PC-9 (cell line): ENCODE measurements at regions not wholly inside any gene's neighbourhood (a gene's known extent, or its start where the extent isn't known, plus 50 kb on each side); places are given as distances from the start of the nearest gene placed in this dataset.

ENCODE experiments used
- BruUV-seq: library from RNA; stranded (reverse); fragments of 400-500 nt; replicated peaks from 2 replicates; lab custom pipeline; 2021; lab: Mats Ljungman, UMichigan
- CTCF ChIA-PET: fragments of 300-600 bp; sonication (Branson Sonifier 250); formaldehyde crosslinking; loops from one replicate; lab custom pipeline; 2022; ENCODE audit warnings: antibody characterized with exemption; lab: Charles Lee
- POLR2A ChIA-PET: fragments of 300-600 bp; sonication (Branson Sonifier 250); formaldehyde crosslinking; loops from one replicate; lab custom pipeline; 2022; ENCODE audit warnings: antibody characterized with exemption; ENCODE audit not compliant: unreplicated experiment; lab: Charles Lee
- DNase-seq, 2 experiments: peaks; one replicate each; pipeline versions ENCODE4 v3.0.0 to v3.0.0-alpha.2; 2015 to 2022; ENCODE audit warnings: mixed read lengths in 1 of 2
- H2AFZ ChIP-seq: fragments of 200-600 bp; sonication (generic); 2 replicates; pipeline ENCODE4 v1.8.1; 2017; ENCODE audit warnings: antibody characterized with exemption
- H3F3A ChIP-seq: fragments of 200-600 bp; sonication (generic); 2 replicates; pipeline ENCODE4 v1.8.1; 2017; ENCODE audit warnings: antibody characterized with exemption, mild to moderate bottlenecking, low read depth; ENCODE audit not compliant: insufficient read depth
- H3K27ac ChIP-seq: fragments of 200-600 bp; sonication (generic); 2 replicates; pipeline ENCODE4 v1.6.1; 2016; ENCODE audit warnings: mixed run types
- H3K27me3 ChIP-seq: fragments of 200-600 bp; sonication (generic); 2 replicates; pipeline ENCODE4 v1.6.1; 2016; ENCODE audit warnings: low read depth, mixed run types; ENCODE audit not compliant: insufficient read depth
- H3K36me3 ChIP-seq: fragments of 200-600 bp; sonication (generic); 2 replicates; pipeline ENCODE4 v1.6.1; 2016; ENCODE audit warnings: low read depth, mixed run types
- H3K4me1 ChIP-seq: fragments of 200-600 bp; sonication (generic); replicated peaks from 2 replicates; pipeline ENCODE4 v1.6.1; 2016; ENCODE audit warnings: mixed run types; ENCODE audit not compliant: insufficient read depth
- H3K4me2 ChIP-seq: fragments of 200-600 bp; sonication (generic); 2 replicates; pipeline ENCODE4 v1.6.1; 2017; ENCODE audit warnings: mixed run types
- H3K4me3 ChIP-seq: fragments of 200-600 bp; sonication (generic); 2 replicates; pipeline ENCODE4 v1.6.1; 2016; ENCODE audit warnings: mixed run types
- H3K79me2 ChIP-seq: fragments of 200-600 bp; sonication (generic); 2 replicates; pipeline ENCODE4 v1.6.1; 2017; ENCODE audit warnings: low read depth, mixed run types
- H3K9me2 ChIP-seq: fragments of 200-600 bp; sonication (generic); 2 replicates; pipeline ENCODE4 v1.8.1; 2017; ENCODE audit warnings: mild to moderate bottlenecking; ENCODE audit not compliant: insufficient read depth
- H3K9me3 ChIP-seq: fragments of 200-600 bp; sonication (generic); 2 replicates; pipeline ENCODE4 v1.8.1; 2016; ENCODE audit warnings: low read depth; ENCODE audit not compliant: insufficient read depth
- H4K20me1 ChIP-seq: fragments of 200-600 bp; sonication (generic); 2 replicates; pipeline ENCODE4 v1.8.1; 2017; ENCODE audit not compliant: insufficient read depth
- EZH2 ChIP-seq: fragments of 200-600 bp; sonication (generic); IDR thresholded peaks from 2 replicates; pipeline ENCODE4 v1.8.0; 2017; ENCODE audit warnings: antibody characterized with exemption, low read depth
- intact Hi-C: fragments of 100-400 bp; cut with micrococcal nuclease; formaldehyde crosslinking; loops from one replicate; pipeline ENCODE4 v1.10.0; 2022; ENCODE audit not compliant: unreplicated experiment
- TF ChIP-seq, protein P1 (sequence below): fragments of 200-600 bp; sonication (generic); conservative IDR thresholded peaks from 2 replicates; pipeline ENCODE4 v1.6.1; 2017; ENCODE audit warnings: mixed run types, antibody characterized with exemption, mild to moderate bottlenecking, moderate library complexity

- H3K4me2 ChIP-seq = no peak overlapping the region
- H3K4me3 ChIP-seq = no peak overlapping the region
- BruUV-seq = no TSS peak
- POLR2A ChIA-PET = interaction anchor here (0.6 kb wide), 1 partner anchor 245 kb away, joined by 3 read pairs; the partner anchor contains the start of gene TCAIM
- H3K9me2 ChIP-seq = no peaks in the 10 kb centered on the region; the same call in 1 of the 2 replicates
- 0 out of 2 replicates have a peak, but pooled peaks cover 4% of the 10 kb centered on the region for H3K36me3 ChIP-seq
- peaks cover 30% of the 10 kb centered on the region for H3K79me2 ChIP-seq
- no peaks in the 10 kb centered on the region for H3K27me3 ChIP-seq
- H3K27ac ChIP-seq = no peak overlapping the region
- CTCF ChIA-PET = no interaction called here
- no peak for TF ChIP-seq EZH2
- TF ChIP-seq, protein P1, sequence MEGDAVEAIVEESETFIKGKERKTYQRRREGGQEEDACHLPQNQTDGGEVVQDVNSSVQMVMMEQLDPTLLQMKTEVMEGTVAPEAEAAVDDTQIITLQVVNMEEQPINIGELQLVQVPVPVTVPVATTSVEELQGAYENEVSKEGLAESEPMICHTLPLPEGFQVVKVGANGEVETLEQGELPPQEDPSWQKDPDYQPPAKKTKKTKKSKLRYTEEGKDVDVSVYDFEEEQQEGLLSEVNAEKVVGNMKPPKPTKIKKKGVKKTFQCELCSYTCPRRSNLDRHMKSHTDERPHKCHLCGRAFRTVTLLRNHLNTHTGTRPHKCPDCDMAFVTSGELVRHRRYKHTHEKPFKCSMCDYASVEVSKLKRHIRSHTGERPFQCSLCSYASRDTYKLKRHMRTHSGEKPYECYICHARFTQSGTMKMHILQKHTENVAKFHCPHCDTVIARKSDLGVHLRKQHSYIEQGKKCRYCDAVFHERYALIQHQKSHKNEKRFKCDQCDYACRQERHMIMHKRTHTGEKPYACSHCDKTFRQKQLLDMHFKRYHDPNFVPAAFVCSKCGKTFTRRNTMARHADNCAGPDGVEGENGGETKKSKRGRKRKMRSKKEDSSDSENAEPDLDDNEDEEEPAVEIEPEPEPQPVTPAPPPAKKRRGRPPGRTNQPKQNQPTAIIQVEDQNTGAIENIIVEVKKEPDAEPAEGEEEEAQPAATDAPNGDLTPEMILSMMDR = no peak
- no peaks in the 10 kb centered on the region for H3K4me1 ChIP-seq
- intact Hi-C loops = no loop called here
- no peak for DNase-seq
- H4K20me1 ChIP-seq = no peaks in the 10 kb centered on the region; the same call in 1 of the 2 replicates
- no peak overlapping the region for H2AFZ ChIP-seq
- H3F3A ChIP-seq = peaks cover 7% of the 10 kb centered on the region; the same call in 1 of the 2 replicates
- H3K9me3 ChIP-seq = no peaks in the 10 kb centered on the region
Measured at GRCh38 chr3:44093531-44093930, 148.2 kb upstream of the TOPAZ1 start.

- ChIA-PET CTCF (no interaction called here), POLR2A (no interaction called here)
- Histone ChIP-seq H3K27ac (no peak overlapping the region), H3K4me3 (no peak overlapping the region), H3K27me3 (no peaks in the 10 kb centered on the region), H3K79me2 (peaks cover 18% of the 10 kb centered on the region), H3K9me3 (no peaks in the 10 kb centered on the region), H3K4me2 (no peak overlapping the region), H4K20me1 (no peaks in the 10 kb centered on the region), H3K9me2 (no peaks in the 10 kb centered on the region; the same call in 1 of the 2 replicates), H3K4me1 (peaks cover 2% of the 10 kb centered on the region; the same call in 1 of the 2 replicates), H2AFZ (no peak overlapping the region), H3K36me3 (no peaks in the 10 kb centered on the region), H3F3A (peaks cover 5% of the 10 kb centered on the region; the same call in 1 of the 2 replicates)
- no peak for DNase-seq
- TF ChIP-seq, protein P1 = no peak
- TF ChIP-seq EZH2 = no peak
- intact Hi-C loops = no loop called here
- BruUV-seq = no TSS peak
Measured at GRCh38 chr3:44098656-44099415, 142.8 kb upstream of the TOPAZ1 start.

GRCh38 chr3:44099566-44100297 lies 142.0 kb upstream of the TOPAZ1 start:
- Histone ChIP-seq H3K4me2 (no peak overlapping the region), H2AFZ (no peak overlapping the region), H3K9me2 (no peaks in the 10 kb centered on the region), H3F3A (peaks cover 13% of the 10 kb centered on the region; the same call in 1 of the 2 replicates), H3K79me2 (peaks cover 18% of the 10 kb centered on the region), H3K36me3 (no peaks in the 10 kb centered on the region), H3K27me3 (no peaks in the 10 kb centered on the region), H3K4me1 (peaks cover 11% of the 10 kb centered on the region), H3K27ac (no peak overlapping the region), H3K9me3 (no peaks in the 10 kb centered on the region), H3K4me3 (no peak overlapping the region), H4K20me1 (0 out of 2 replicates have a peak, but pooled peaks cover 5% of the 10 kb centered on the region)
- BruUV-seq = no TSS peak
- ChIA-PET POLR2A (no interaction called here), CTCF (interaction anchor here (0.6 kb wide), 2 partner anchors 1250 to 1528 kb away, joined by 3 to 4 read pairs; no protein-coding TSS in a partner anchor)
- intact Hi-C loops = no loop called here
- DNase-seq = no peak
- TF ChIP-seq EZH2 = no peak
- TF ChIP-seq, protein P1 = no peak
